Trophoblast cell (in vitro differentiated cells and primary cell): ENCODE measurements at regions not wholly inside any gene's neighbourhood (a gene's known extent, or its start where the extent isn't known, plus 50 kb on each side); places are given as distances from the start of the nearest gene placed in this dataset.

Experiments
- DNase-seq, 2 donors: peaks; one replicate each; pipeline ENCODE4 v3.0.0-alpha.2; 2016
- H2AFZ ChIP-seq: 2 replicates; pipeline ENCODE4 v1.6.1; 2013; ENCODE audit warnings: low read length, moderate library complexity, mild to moderate bottlenecking; ENCODE audit not compliant: insufficient read depth, poor library complexity
- H2AK5ac ChIP-seq: 2 replicates; pipeline ENCODE4 v1.6.1; 2013; ENCODE audit warnings: mild to moderate bottlenecking, low read length
- H2BK120ac ChIP-seq: 2 replicates; pipeline ENCODE4 v1.6.1; 2013; ENCODE audit warnings: low read length, mild to moderate bottlenecking, moderate library complexity; ENCODE audit not compliant: insufficient read depth, poor library complexity
- H2BK12ac ChIP-seq: 2 replicates; pipeline ENCODE4 v1.6.1; 2013; ENCODE audit warnings: mild to moderate bottlenecking, low read length, moderate library complexity
- H2BK5ac ChIP-seq: 2 replicates; pipeline ENCODE4 v1.6.1; 2013; ENCODE audit warnings: low read length, low read depth, moderate library complexity, mild to moderate bottlenecking; ENCODE audit not compliant: poor library complexity
- H3K14ac ChIP-seq: 2 replicates; pipeline ENCODE4 v1.6.1; 2013; ENCODE audit warnings: mild to moderate bottlenecking, low read length
- H3K18ac ChIP-seq: 2 replicates; pipeline ENCODE4 v1.6.1; 2013; ENCODE audit warnings: mild to moderate bottlenecking, low read length
- H3K23ac ChIP-seq: 2 replicates; pipeline ENCODE4 v1.6.1; 2013; ENCODE audit warnings: low read length
- H3K27ac ChIP-seq: 2 replicates; pipeline ENCODE4 v1.5.1; 2013; ENCODE audit warnings: low read depth, mild to moderate bottlenecking, inconsistent platforms, low read length, moderate library complexity
- H3K27me3 ChIP-seq: 2 replicates; pipeline ENCODE4 v1.6.1; 2013; ENCODE audit warnings: inconsistent platforms, mild to moderate bottlenecking, low read length, moderate library complexity; ENCODE audit not compliant: insufficient read depth
- H3K36me3 ChIP-seq, 2 experiments: 1 replicate in 1 of 2; 2 replicates in 1 of 2; pipeline ENCODE4 v1.6.1; 2013; ENCODE audit warnings: low read length in 2 of 2, mild to moderate bottlenecking in 2 of 2, moderate library complexity in 1 of 2; ENCODE audit not compliant: insufficient read depth in 2 of 2, control insufficient read depth in 1 of 2
- H3K4ac ChIP-seq: 2 replicates; pipeline ENCODE4 v1.6.1; 2013; ENCODE audit warnings: low read depth, mild to moderate bottlenecking, low read length, moderate library complexity
- H3K4me1 ChIP-seq, 2 experiments: 1 replicate in 1 of 2; 2 replicates in 1 of 2; pipeline ENCODE4 v1.6.1; 2013; ENCODE audit warnings: low read length in 2 of 2, mild to moderate bottlenecking in 2 of 2, moderate library complexity in 1 of 2; ENCODE audit not compliant: insufficient read depth in 2 of 2, control insufficient read depth in 1 of 2
- H3K4me2 ChIP-seq: 2 replicates; pipeline ENCODE4 v1.6.1; 2013; ENCODE audit warnings: inconsistent platforms, mild to moderate bottlenecking, low read length, moderate library complexity
- H3K4me3 ChIP-seq: 2 replicates; pipeline ENCODE4 v1.5.1; 2013; ENCODE audit warnings: mild to moderate bottlenecking, low read depth, low read length, inconsistent platforms
- H3K79me1 ChIP-seq: one replicate; pipeline ENCODE4 v1.6.1; 2013; ENCODE audit warnings: low read length
- H3K79me2 ChIP-seq: 2 replicates; pipeline ENCODE4 v1.6.1; 2013; ENCODE audit warnings: low read length, mild to moderate bottlenecking; ENCODE audit not compliant: control insufficient read depth, insufficient read depth, poor library complexity
- H3K9ac ChIP-seq: 2 replicates; pipeline ENCODE4 v1.6.1; 2013; ENCODE audit warnings: mild to moderate bottlenecking, low read length
- H3K9me3 ChIP-seq: 2 replicates; pipeline ENCODE4 v1.6.1; 2013; ENCODE audit warnings: low read depth, mild to moderate bottlenecking, control low read depth, inconsistent platforms, low read length; ENCODE audit not compliant: insufficient read depth
- H4K12ac ChIP-seq: 2 replicates; pipeline ENCODE4 v1.6.1; 2013; ENCODE audit warnings: low read depth, mild to moderate bottlenecking, low read length, moderate library complexity
- H4K8ac ChIP-seq: 2 replicates; pipeline ENCODE4 v1.6.1; 2013; ENCODE audit warnings: low read depth, mild to moderate bottlenecking, low read length, moderate library complexity
- H4K91ac ChIP-seq: one replicate; pipeline ENCODE4 v1.6.1; 2013; ENCODE audit warnings: low read depth, mild to moderate bottlenecking, low read length, moderate library complexity
- WGBS: extraction: QIAGEN DNeasy Blood & Tissue Kit; methylation state at CpG from one replicate; pipeline ENCODE4 v1.1.7; 2013; ENCODE audit warnings: missing lambda C conversion rate; ENCODE audit not compliant: insufficient read length, insufficient coverage; ENCODE audit errors: extremely low coverage; 5-methylcytosine and 5-hydroxymethylcytosine counted together

GRCh38 chr11:91956711-91957110 is 267.9 kb upstream of the FAT3 start:
- no peak overlapping the region for H4K12ac ChIP-seq
- no peak overlapping the region for H3K4me3 ChIP-seq
- H2BK120ac ChIP-seq = no peak overlapping the region
- no peak overlapping the region for H3K23ac ChIP-seq
- no peak overlapping the region for H3K4ac ChIP-seq
- H4K8ac ChIP-seq = no peak overlapping the region
- H3K27ac ChIP-seq = no peak overlapping the region
- no peak overlapping the region for H2BK12ac ChIP-seq
- H3K9ac ChIP-seq = no peak overlapping the region
- H3K27me3 ChIP-seq = no peaks in the 10 kb centered on the region
- no peaks in the 10 kb centered on the region for H3K79me1 ChIP-seq
- no peak overlapping the region for H3K18ac ChIP-seq
- H2AFZ ChIP-seq = no peak overlapping the region
- no peaks in the 10 kb centered on the region for H3K4me1 ChIP-seq
- peaks cover 4% of the 10 kb centered on the region for H3K9me3 ChIP-seq
- WGBS = no CpG with 5 or more reads among the region's 1 CpG
- no peak for DNase-seq
- no peak overlapping the region for H4K91ac ChIP-seq
- H2AK5ac ChIP-seq = no peak overlapping the region
- H2BK5ac ChIP-seq = no peak overlapping the region
- H3K36me3 ChIP-seq = no peaks in the 10 kb centered on the region
- H3K79me2 ChIP-seq = no peaks in the 10 kb centered on the region
- H3K14ac ChIP-seq = no peak overlapping the region
- no peak overlapping the region for H3K4me2 ChIP-seq

GRCh38 chr11:91955206-91955605 is 269.4 kb upstream of the FAT3 start:
- Histone ChIP-seq H3K9me3 (peaks cover 2% of the 10 kb centered on the region), H3K18ac (no peak overlapping the region), H3K4ac (no peak overlapping the region), H3K4me1 (no peaks in the 10 kb centered on the region), H2BK120ac (no peak overlapping the region), H4K12ac (no peak overlapping the region), H3K27ac (no peak overlapping the region), H2BK12ac (no peak overlapping the region), H3K23ac (no peak overlapping the region), H3K4me2 (no peak overlapping the region), H3K79me1 (no peaks in the 10 kb centered on the region), H3K79me2 (no peaks in the 10 kb centered on the region), H3K36me3 (no peaks in the 10 kb centered on the region), H2AK5ac (no peak overlapping the region), H3K4me3 (no peak overlapping the region), H3K27me3 (no peaks in the 10 kb centered on the region), H2BK5ac (no peak overlapping the region), H4K91ac (no peak overlapping the region), H3K14ac (no peak overlapping the region), H2AFZ (no peak overlapping the region), H4K8ac (no peak overlapping the region), H3K9ac (no peak overlapping the region)
- no peak for DNase-seq
- no CpG with 5 or more reads among the region's 1 CpG for WGBS

DNA sequence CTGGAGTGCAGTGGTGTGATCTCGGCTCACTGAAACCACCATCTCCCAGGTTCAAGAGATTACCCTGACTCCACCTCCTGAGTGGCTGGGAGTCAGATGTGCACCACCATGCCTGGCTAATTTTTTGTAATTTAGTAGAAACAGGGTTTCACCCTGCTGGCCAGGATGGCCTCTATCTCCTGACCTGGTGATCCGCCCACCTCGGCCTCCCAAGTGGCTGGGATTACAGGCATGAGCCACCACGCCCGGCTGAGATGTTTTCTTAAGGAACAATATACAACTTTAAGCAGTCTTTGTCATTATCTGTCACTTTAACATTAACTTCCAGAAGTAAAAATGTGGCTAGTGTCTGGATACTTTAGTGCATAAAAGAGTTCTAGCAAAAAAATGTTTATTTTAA is 272.6 kb upstream of the FAT3 start:
- H4K91ac ChIP-seq = no peak overlapping the region
- H2BK5ac ChIP-seq = no peak overlapping the region
- H3K4me1 ChIP-seq = no peaks in the 10 kb centered on the region
- no CpG with 5 or more reads among the region's 5 CpGs for WGBS
- no peak overlapping the region for H3K18ac ChIP-seq
- H2BK120ac ChIP-seq = no peak overlapping the region
- H2AFZ ChIP-seq = no peak overlapping the region
- H4K8ac ChIP-seq = no peak overlapping the region
- no peak overlapping the region for H3K4me3 ChIP-seq
- H3K14ac ChIP-seq = no peak overlapping the region
- no peak for DNase-seq
- no peaks in the 10 kb centered on the region for H3K27me3 ChIP-seq
- H3K9me3 ChIP-seq = no peaks in the 10 kb centered on the region
- H4K12ac ChIP-seq = no peak overlapping the region
- H3K4me2 ChIP-seq = no peak overlapping the region
- no peaks in the 10 kb centered on the region for H3K79me2 ChIP-seq
- no peak overlapping the region for H3K23ac ChIP-seq
- no peak overlapping the region for H3K4ac ChIP-seq
- H3K36me3 ChIP-seq = no peaks in the 10 kb centered on the region
- no peaks in the 10 kb centered on the region for H3K79me1 ChIP-seq
- no peak overlapping the region for H2AK5ac ChIP-seq
- no peak overlapping the region for H2BK12ac ChIP-seq
- no peak overlapping the region for H3K9ac ChIP-seq
- no peak overlapping the region for H3K27ac ChIP-seq

GRCh38 chr11:91947215-91947820 is 277.3 kb upstream of the FAT3 start:
- H2AFZ ChIP-seq = no peak overlapping the region
- no peak overlapping the region for H2AK5ac ChIP-seq
- no peaks in the 10 kb centered on the region for H3K27me3 ChIP-seq
- no peaks in the 10 kb centered on the region for H3K36me3 ChIP-seq
- no peak overlapping the region for H3K23ac ChIP-seq
- H4K8ac ChIP-seq = no peak overlapping the region
- no peak overlapping the region for H4K91ac ChIP-seq
- H3K4me3 ChIP-seq = no peak overlapping the region
- H3K79me1 ChIP-seq = no peaks in the 10 kb centered on the region
- no peak overlapping the region for H3K27ac ChIP-seq
- H3K14ac ChIP-seq = no peak overlapping the region
- no peaks in the 10 kb centered on the region for H3K79me2 ChIP-seq
- no peak overlapping the region for H4K12ac ChIP-seq
- no peak overlapping the region for H3K18ac ChIP-seq
- no peak overlapping the region for H3K9ac ChIP-seq
- no peak overlapping the region for H2BK12ac ChIP-seq
- H2BK120ac ChIP-seq = no peak overlapping the region
- H3K4ac ChIP-seq = no peak overlapping the region
- DNase-seq = no peak
- no peaks in the 10 kb centered on the region for H3K4me1 ChIP-seq
- WGBS = no CpG with 5 or more reads among the region's 2 CpGs
- H3K9me3 ChIP-seq = no peaks in the 10 kb centered on the region
- H3K4me2 ChIP-seq = no peak overlapping the region
- no peak overlapping the region for H2BK5ac ChIP-seq
